Fibroblast of lung (primary cell): ENCODE measurements at regions not wholly inside any gene's neighbourhood (a gene's known extent, or its start where the extent isn't known, plus 50 kb on each side); places are given as distances from the start of the nearest gene placed in this dataset.
A peak's percentile ranks its signal among the peaks of the same experiment; 100 is the strongest.

Source experiments
- DNase-seq, 2 donors: peaks; one replicate each; pipeline versions ENCODE4 v3.0.0 to v3.0.0-alpha.2; 2010; ENCODE audit warnings: low read depth in 2 of 2
- H2AFZ ChIP-seq: 2 replicates; pipeline ENCODE4 v1.5.1; 2012; ENCODE audit warnings: low read length, control low read depth, inconsistent platforms
- H3K27ac ChIP-seq: 2 replicates; pipeline ENCODE4 v1.5.1; 2011; ENCODE audit warnings: low read length, control low read depth; ENCODE audit not compliant: insufficient read depth
- H3K27me3 ChIP-seq: 2 replicates; pipeline ENCODE4 v1.5.1; 2011; ENCODE audit warnings: mild to moderate bottlenecking, low read length; ENCODE audit not compliant: control insufficient read depth, insufficient read depth
- H3K36me3 ChIP-seq: 2 replicates; pipeline ENCODE4 v1.5.1; 2011; ENCODE audit warnings: low read length; ENCODE audit not compliant: control insufficient read depth, insufficient read depth
- H3K4me1 ChIP-seq: 2 replicates; pipeline ENCODE4 v1.5.1; 2011; ENCODE audit warnings: low read length; ENCODE audit not compliant: control insufficient read depth, insufficient read depth; ENCODE audit errors: extremely low read depth
- H3K4me2 ChIP-seq: 2 replicates; pipeline ENCODE4 v1.5.1; 2011; ENCODE audit warnings: low read length, control low read depth; ENCODE audit not compliant: insufficient read depth; ENCODE audit errors: extremely low read depth
- H3K4me3 ChIP-seq, 4 experiments: fragments of 200-600 bp in 1 of 4; sonication (generic) in 1 of 4; replicated peaks in 1 of 4; 2 replicates each; pipeline ENCODE4 v1.5.1; 2011 to 2016; ENCODE audit warnings: low read length in 4 of 4, low read depth in 3 of 4, mild to moderate bottlenecking in 3 of 4, control low read depth in 2 of 4, inconsistent platforms in 1 of 4, mixed read lengths in 1 of 4; ENCODE audit not compliant: insufficient read depth in 1 of 4; ENCODE audit errors: control extremely low read depth in 1 of 4
- H3K79me2 ChIP-seq: 2 replicates; pipeline ENCODE4 v1.5.1; 2012; ENCODE audit warnings: mild to moderate bottlenecking, low read length, inconsistent platforms; ENCODE audit not compliant: control insufficient read depth, insufficient read depth
- H3K9ac ChIP-seq: 2 replicates; pipeline ENCODE4 v1.5.1; 2011; ENCODE audit warnings: mild to moderate bottlenecking, low read length, control low read depth; ENCODE audit not compliant: insufficient read depth
- H3K9me3 ChIP-seq: 2 replicates; pipeline ENCODE4 v1.5.1; 2012; ENCODE audit warnings: low read depth, low read length; ENCODE audit not compliant: control insufficient read depth, insufficient read depth
- H4K20me1 ChIP-seq: 2 replicates; pipeline ENCODE4 v1.5.1; 2011; ENCODE audit warnings: low read length; ENCODE audit not compliant: control insufficient read depth, insufficient read depth; ENCODE audit errors: extremely low read depth
- CTCF ChIP-seq, 2 donors: IDR thresholded peaks in 1 of 2; conservative IDR thresholded peaks in 1 of 2; 1 replicate in 1 of 2; 2 replicates in 1 of 2; pipeline ENCODE4 v1.5.1; 2011 to 2012; ENCODE audit warnings: low read length in 2 of 2, control low read depth in 1 of 2, inconsistent platforms in 1 of 2, low read depth in 1 of 2, mild to moderate bottlenecking in 1 of 2
- EZH2 ChIP-seq: IDR thresholded peaks from 2 replicates; pipeline ENCODE4 v1.5.1; 2012; ENCODE audit warnings: low read length, control low read depth, mild to moderate bottlenecking; ENCODE audit errors: missing control alignments

DNA sequence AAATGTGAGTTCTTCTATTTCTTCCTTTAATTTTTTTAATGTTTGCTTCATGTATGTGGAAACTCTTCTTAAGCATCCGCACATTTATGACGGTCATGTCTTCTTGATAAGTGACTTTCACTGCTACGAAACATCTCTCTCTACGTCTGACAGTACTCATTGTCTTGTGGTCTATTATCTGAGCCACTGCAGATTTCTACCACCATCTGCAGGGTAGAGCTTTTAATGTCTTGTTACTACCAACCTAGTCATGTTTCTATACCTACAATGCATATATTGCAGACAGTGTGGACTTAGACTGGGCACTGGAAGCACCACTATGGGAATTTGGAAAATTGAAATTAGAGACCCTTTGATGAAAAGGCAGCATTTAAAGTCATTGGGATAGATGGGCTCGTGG is 75.4 kb upstream of the ARHGEF7 start:
- Histone ChIP-seq H3K9ac (no peak overlapping the region), H3K79me2 (no peaks in the 10 kb centered on the region), H3K27ac (no peak overlapping the region), H3K36me3 (no peaks in the 10 kb centered on the region), H3K9me3 (no peaks in the 10 kb centered on the region), H4K20me1 (no peaks in the 10 kb centered on the region), H3K27me3 (no peaks in the 10 kb centered on the region), H3K4me1 (peaks cover 4% of the 10 kb centered on the region), H3K4me2 (no peak overlapping the region), H2AFZ (no peak overlapping the region), H3K4me3 (no peak overlapping the region)
- TF ChIP-seq EZH2: no peak
- no peak for TF ChIP-seq CTCF (conservative IDR thresholded peaks at IDR 0.05 in 1 of 2, IDR thresholded peaks at IDR 0.05 in 1 of 2; ENCODE audit: low read depth in 1 of 2, low read length in 2 of 2)
- DNase-seq: no peak

DNA sequence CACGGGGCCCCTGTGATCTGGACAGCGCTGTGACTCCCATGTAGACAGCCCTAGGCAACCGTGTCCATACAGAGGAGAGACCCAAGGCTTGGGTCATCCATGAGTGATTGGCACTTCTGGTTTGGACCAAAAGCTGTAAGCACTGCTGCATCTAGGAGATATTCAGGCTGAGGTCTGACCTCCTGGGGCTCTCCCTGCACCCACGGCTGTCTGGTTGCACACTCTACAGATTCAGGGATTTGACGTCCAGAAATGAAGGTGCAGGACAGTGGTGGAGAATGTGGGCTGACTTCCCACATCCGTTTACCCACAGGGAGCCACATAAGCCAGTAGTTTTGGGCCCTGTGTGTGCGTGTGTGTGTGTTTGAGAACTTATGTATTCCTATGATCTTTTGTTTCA is 76.2 kb upstream of the ARHGEF7 start:
- no peaks in the 10 kb centered on the region for H4K20me1 ChIP-seq
- H3K9me3 ChIP-seq: no peaks in the 10 kb centered on the region
- H3K27ac ChIP-seq: no peak overlapping the region

DNA sequence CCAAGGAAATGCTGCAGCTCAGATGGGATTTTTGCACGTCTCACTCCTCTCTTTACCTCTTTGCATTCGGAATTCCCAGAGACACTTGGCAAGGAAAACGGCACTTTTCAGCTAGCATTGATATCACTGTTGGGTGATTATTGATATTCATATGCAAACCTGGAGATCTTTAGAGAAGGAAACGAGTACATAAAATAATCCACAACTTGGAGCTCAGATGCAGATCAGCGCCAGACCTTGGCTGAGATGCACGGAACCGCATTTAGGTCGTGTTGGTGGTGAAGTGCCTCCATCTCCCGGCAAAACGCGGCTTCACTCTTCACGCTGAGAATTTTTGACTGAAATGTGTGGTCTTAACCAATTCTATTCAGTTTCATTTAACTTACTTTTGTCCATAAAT is 77.2 kb upstream of the ARHGEF7 start:
- no peak for DNase-seq
- H4K20me1 ChIP-seq: no peaks in the 10 kb centered on the region
- H3K9ac ChIP-seq: no peak overlapping the region
- no peaks in the 10 kb centered on the region for H3K4me1 ChIP-seq
- no peaks in the 10 kb centered on the region for H3K36me3 ChIP-seq
- no peaks in the 10 kb centered on the region for H3K79me2 ChIP-seq
- TF ChIP-seq EZH2: no peak
- TF ChIP-seq CTCF (conservative IDR thresholded peaks at IDR 0.05 in 1 of 2, IDR thresholded peaks at IDR 0.05 in 1 of 2; ENCODE audit: low read depth in 1 of 2, low read length in 2 of 2): peak; percentile 6 to 7
- no peaks in the 10 kb centered on the region for H3K9me3 ChIP-seq
- H3K27ac ChIP-seq: no peak overlapping the region
- no peak overlapping the region for H2AFZ ChIP-seq
- H3K27me3 ChIP-seq: no peaks in the 10 kb centered on the region
- H3K4me2 ChIP-seq: no peak overlapping the region
- H3K4me3 ChIP-seq: no peak overlapping the region

More for the DNA sequence above, 76.2 kb upstream of the ARHGEF7 start:
- Histone ChIP-seq H3K79me2 (no peaks in the 10 kb centered on the region), H3K9ac (no peak overlapping the region), H3K27me3 (no peaks in the 10 kb centered on the region), H3K4me1 (peaks cover under 1% of the 10 kb centered on the region), H3K36me3 (no peaks in the 10 kb centered on the region), H2AFZ (no peak overlapping the region), H3K4me2 (no peak overlapping the region), H3K4me3 (no peak overlapping the region)
- DNase-seq: no peak
- TF ChIP-seq EZH2 (no peak), CTCF (conservative IDR thresholded peaks at IDR 0.05 in 1 of 2, IDR thresholded peaks at IDR 0.05 in 1 of 2; ENCODE audit: low read depth in 1 of 2, low read length in 2 of 2) (no peak)
